IPS-NIHi7 (cell line): ENCODE measurements at regions not wholly inside any gene's neighbourhood (a gene's known extent, or its start where the extent isn't known, plus 50 kb on each side); places are given as distances from the start of the nearest gene placed in this dataset.
"Not testable (repeated sequence)": the region's sequence is repeated elsewhere in the genome, so short reads cannot be mapped to it uniquely, and the experiment has no call there.

Experiments used
- DNase-seq: peaks from one replicate; pipeline ENCODE4 v3.0.0; 2012; ENCODE audit warnings: mixed read lengths; ENCODE audit errors: extremely low spot score

GRCh38 chr2:33712674-33713073, 113.6 kb upstream of the FAM98A start:
- no peak for DNase-seq

GRCh38 chr2:33709951-33710350, 110.9 kb upstream of the FAM98A start:
- no peak for DNase-seq

GRCh38 chr2:33707312-33707711, 108.2 kb upstream of the FAM98A start:
- no peak for DNase-seq

- DNase-seq = no peak
These were observed 107.3 kb upstream of the FAM98A start for GRCh38 chr2:33706410-33706809.

GRCh38 chr2:33704406-33704855, 105.3 kb upstream of the FAM98A start:
- no peak for DNase-seq

GRCh38 chr2:33696234-33696633, 97.1 kb upstream of the FAM98A start:
- DNase-seq = no peak

GRCh38 chr2:33694904-33695303, 95.8 kb upstream of the FAM98A start:
- DNase-seq = no peak

GRCh38 chr2:33690686-33691085, 91.6 kb upstream of the FAM98A start:
- DNase-seq = not testable (repeated sequence)

- no peak for DNase-seq
These were observed 82.3 kb upstream of the FAM98A start for GRCh38 chr2:33681364-33681757.

- DNase-seq = no peak
These were observed 81.7 kb upstream of the FAM98A start for GRCh38 chr2:33680644-33681363.

- no peak for DNase-seq
These were observed 79.3 kb upstream of the FAM98A start for GRCh38 chr2:33678436-33678835.

- no peak for DNase-seq
These were observed 74.8 kb upstream of the FAM98A start for GRCh38 chr2:33673937-33674336.

- no peak for DNase-seq
These were observed 73.8 kb upstream of the FAM98A start for GRCh38 chr2:33672896-33673295.

GRCh38 chr2:33672389-33672788, 73.3 kb upstream of the FAM98A start:
- DNase-seq = no peak

GRCh38 chr2:33671198-33671597, 72.1 kb upstream of the FAM98A start:
- DNase-seq = no peak

- peak; percentile 63 for DNase-seq
These were observed 71.4 kb upstream of the FAM98A start for GRCh38 chr2:33670392-33670937.

GRCh38 chr2:33666879-33667278, 67.8 kb upstream of the FAM98A start:
- DNase-seq = no peak

GRCh38 chr2:33665039-33665438, 65.9 kb upstream of the FAM98A start:
- DNase-seq = no peak

GRCh38 chr2:33660416-33661123, 61.5 kb upstream of the FAM98A start:
- DNase-seq = no peak

GRCh38 chr2:33655626-33656320, 56.7 kb upstream of the FAM98A start:
- no peak for DNase-seq

GRCh38 chr2:33652830-33653229, 53.7 kb upstream of the FAM98A start:
- DNase-seq = no peak

GRCh38 chr2:33650171-33650570, 51.1 kb upstream of the FAM98A start:
- no peak for DNase-seq
